Mammary epithelial cell (primary cell): ENCODE measurements at regions not wholly inside any gene's neighbourhood (a gene's known extent, or its start where the extent isn't known, plus 50 kb on each side); places are given as distances from the start of the nearest gene placed in this dataset.

Source experiments
- EZH2 ChIP-seq: IDR thresholded peaks from 2 replicates; pipeline ENCODE4 v1.6.1; 2012; ENCODE audit warnings: low read length, inconsistent platforms, borderline replicate concordance
- TF ChIP-seq, protein P1 (sequence below), 2 donors: IDR thresholded peaks in 1 of 2; conservative IDR thresholded peaks in 1 of 2; 2 replicates each; pipeline ENCODE4 v1.5.1; 2011 to 2012; ENCODE audit warnings: inconsistent platforms in 2 of 2, low read length in 2 of 2, mild to moderate bottlenecking in 2 of 2, control low read depth in 1 of 2, low read depth in 1 of 2; ENCODE audit not compliant: insufficient read depth in 1 of 2; ENCODE audit errors: extremely low read depth in 1 of 2

- TF ChIP-seq, protein P1, sequence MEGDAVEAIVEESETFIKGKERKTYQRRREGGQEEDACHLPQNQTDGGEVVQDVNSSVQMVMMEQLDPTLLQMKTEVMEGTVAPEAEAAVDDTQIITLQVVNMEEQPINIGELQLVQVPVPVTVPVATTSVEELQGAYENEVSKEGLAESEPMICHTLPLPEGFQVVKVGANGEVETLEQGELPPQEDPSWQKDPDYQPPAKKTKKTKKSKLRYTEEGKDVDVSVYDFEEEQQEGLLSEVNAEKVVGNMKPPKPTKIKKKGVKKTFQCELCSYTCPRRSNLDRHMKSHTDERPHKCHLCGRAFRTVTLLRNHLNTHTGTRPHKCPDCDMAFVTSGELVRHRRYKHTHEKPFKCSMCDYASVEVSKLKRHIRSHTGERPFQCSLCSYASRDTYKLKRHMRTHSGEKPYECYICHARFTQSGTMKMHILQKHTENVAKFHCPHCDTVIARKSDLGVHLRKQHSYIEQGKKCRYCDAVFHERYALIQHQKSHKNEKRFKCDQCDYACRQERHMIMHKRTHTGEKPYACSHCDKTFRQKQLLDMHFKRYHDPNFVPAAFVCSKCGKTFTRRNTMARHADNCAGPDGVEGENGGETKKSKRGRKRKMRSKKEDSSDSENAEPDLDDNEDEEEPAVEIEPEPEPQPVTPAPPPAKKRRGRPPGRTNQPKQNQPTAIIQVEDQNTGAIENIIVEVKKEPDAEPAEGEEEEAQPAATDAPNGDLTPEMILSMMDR (conservative IDR thresholded peaks at IDR 0.05 in 1 of 2, IDR thresholded peaks at IDR 0.05 in 1 of 2; ENCODE audit: extremely low read depth in 1 of 2, insufficient read depth in 1 of 2, low read depth in 1 of 2, low read length in 2 of 2) = no peak
- TF ChIP-seq EZH2 = no peak
Observed at GRCh38 chr2:117555965-117556364, 258.5 kb upstream of the DDX18 start.
